ENCODE measurements at regions not wholly inside any gene's neighbourhood (a gene's known extent, or its start where the extent isn't known, plus 50 kb on each side); places are given as distances from the start of the nearest gene placed in this dataset.

DNA sequence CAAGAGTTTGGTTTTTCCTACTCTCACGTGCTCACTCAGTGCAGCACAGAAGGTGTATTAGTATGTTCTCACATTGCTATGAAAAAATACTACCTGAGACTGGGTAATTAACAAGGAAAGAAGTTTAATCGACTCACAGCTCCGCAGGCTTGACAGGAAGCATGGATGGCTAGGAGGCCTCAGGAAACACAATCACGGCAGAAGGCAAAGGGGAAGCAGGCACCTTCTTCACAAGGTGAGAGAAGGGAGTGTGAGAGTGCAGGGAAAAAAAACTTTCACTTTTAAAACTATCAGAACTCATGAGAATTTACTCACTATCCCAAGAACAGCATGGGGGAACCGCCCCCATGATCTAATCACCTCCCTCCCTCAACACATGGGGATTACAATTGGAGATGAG, 185.8 kb upstream of the TMPO start:
- WGBS, 3 donors: 56 to 61% (median 59%) methylated on average over 5 of the region's 5 CpGs
- H3K27ac ChIP-seq (ENCODE audit: low read depth, low read length): no peak overlapping the region

- H3K27ac ChIP-seq (ENCODE audit: low read depth, low read length): no peak overlapping the region
- WGBS, 3 donors: 84 to 91% (median 86%) methylated on average over 1 of the region's 1 CpG
Observed at GRCh38 chr12:98332642-98333041, 182.7 kb upstream of the TMPO start.

DNA sequence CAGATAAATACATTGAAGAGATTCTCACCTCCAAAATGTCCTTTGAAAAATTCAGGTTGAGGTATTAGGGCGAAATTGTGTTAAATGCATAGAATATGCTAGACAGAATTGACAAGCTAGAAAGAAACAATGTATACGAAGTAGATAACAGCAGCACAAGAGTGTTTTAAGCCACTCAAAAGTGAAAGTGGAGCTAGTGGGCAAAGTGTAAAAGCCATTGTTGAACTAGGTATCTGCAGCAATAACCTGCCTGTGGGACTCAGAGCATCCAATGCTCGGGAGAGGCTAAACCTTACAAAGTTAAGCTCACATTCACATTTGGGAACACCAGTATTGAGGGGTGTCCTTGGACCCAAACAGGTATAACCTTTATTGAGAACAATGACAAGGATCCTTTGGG, 180.6 kb upstream of the TMPO start:
- 75 to 82% (median 81%) methylated on average over 3 of the region's 3 CpGs for WGBS, 3 donors
- H3K27ac ChIP-seq (ENCODE audit: low read depth, low read length): no peak overlapping the region

- WGBS, 3 donors: 72 to 82% (median 82%) methylated on average over 6 of the region's 6 CpGs
- H3K27ac ChIP-seq (ENCODE audit: low read depth, low read length): no peak overlapping the region
Observed at GRCh38 chr12:98341026-98341425, 174.4 kb upstream of the TMPO start.

DNA sequence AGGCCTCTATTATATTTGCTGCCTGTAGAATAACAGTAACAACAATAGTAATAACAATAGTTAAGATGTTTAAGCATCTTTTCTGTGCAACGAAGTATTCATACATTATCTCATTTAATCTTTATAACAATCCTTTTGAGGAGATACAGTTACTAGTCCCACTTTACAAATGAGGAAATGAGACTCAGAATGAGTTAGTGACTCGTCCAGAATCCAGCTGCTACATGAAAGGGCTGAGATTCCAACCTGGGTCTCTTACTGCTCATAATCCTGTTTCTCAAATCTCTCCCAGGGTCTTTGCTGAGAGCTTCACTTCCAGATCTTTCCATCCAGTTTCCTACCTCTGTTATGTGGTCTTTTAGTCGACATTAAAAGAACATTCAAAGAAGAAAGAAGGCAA, 173.7 kb upstream of the TMPO start:
- no peak overlapping the region for H3K27ac ChIP-seq (ENCODE audit: low read depth, low read length)
- WGBS, 3 donors: 65 to 69% (median 67%) methylated on average over 3 of the region's 3 CpGs

GRCh38 chr12:98343002-98343567, 172.3 kb upstream of the TMPO start:
- WGBS, 3 donors: 78 to 84% (median 83%) methylated on average over 4 of the region's 4 CpGs
- no peak overlapping the region for H3K27ac ChIP-seq (ENCODE audit: low read depth, low read length)

GRCh38 chr12:98344046-98344930, 171.1 kb upstream of the TMPO start:
- 63 to 72% (median 71%) methylated on average over 8 of the region's 8 CpGs for WGBS, 3 donors
- H3K27ac ChIP-seq (ENCODE audit: low read depth, low read length): no peak overlapping the region

DNA sequence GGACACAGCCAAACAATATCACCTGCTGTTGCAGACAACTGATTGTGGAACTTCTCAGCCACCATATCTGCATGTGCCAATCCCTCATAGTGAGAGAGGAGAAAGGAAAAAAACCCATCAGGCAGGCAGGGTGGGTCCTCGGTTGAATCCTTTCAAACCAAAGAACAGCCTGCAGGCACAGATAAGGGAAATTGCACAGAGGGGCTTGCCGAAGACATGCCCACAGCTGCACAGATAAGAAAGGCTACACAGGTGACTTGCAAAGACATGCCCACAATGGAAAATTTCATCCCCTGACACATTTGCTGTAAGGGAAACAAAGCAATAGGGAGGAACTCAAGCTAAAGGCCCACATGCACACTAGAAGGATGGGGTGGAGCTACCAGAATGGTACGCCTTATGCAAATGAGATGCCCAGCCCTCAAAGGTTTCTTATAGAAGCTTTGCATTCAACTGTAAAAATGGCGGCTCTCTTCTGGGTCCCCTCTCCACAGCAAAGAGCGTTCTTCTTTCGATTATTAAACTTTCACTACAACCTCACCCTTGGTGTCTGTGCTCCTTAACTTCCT, 170.0 kb upstream of the TMPO start:
- no peak overlapping the region for H3K27ac ChIP-seq (ENCODE audit: low read depth, low read length)
- 84 to 95% (median 93%) methylated on average over 6 of the region's 6 CpGs for WGBS, 3 donors

DNA sequence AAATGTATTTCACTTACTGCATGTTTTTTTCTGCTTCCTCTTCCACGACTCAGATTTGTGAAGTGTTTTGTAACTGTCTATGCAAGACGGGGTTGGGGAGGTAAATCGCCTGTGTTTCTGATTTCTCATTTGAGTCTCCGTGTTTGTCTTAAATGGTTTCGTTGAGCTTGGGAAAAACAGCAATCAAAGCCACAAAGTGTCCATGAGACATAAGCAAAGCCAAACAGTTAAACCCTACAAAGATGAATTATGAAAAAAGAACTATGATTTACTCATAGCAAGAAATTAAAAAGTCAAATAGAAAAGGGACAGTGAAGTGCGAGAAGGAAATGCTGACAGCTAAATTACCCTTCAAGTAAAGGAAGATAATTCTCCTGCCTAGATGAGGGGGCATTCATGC, 164.3 kb upstream of the TMPO start:
- WGBS, 3 donors: 65 to 77% (median 72%) methylated on average over 6 of the region's 6 CpGs

DNA sequence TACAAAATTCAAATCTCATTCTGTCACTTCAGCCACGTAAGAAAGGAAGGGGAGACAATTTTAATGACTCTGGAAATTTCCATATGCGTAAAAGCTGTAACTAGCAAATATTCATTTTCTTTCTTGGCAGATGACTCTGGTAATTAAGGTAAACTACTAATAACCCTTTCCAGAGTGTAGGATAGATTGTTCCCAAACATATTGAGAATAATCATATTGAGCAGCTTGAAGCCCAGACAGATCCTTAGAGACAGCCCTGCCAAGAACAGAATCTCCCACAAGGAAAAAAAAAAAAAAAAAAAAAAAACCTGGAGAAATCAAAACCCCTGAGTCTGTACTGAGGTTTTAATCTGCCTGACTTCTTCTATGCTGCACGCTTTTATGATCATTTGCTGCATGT, 163.6 kb upstream of the TMPO start:
- 80 to 82% (median 81%) methylated on average over 3 of the region's 3 CpGs for WGBS, 3 donors
- no peak overlapping the region for H3K27ac ChIP-seq (ENCODE audit: low read depth, low read length)

More for the DNA sequence above, 164.3 kb upstream of the TMPO start:
- H3K27ac ChIP-seq (ENCODE audit: low read depth, low read length): no peak overlapping the region

- H3K27ac ChIP-seq (ENCODE audit: low read depth, low read length): no peak overlapping the region
- WGBS, 3 donors: 63 to 73% (median 63%) methylated on average over 4 of the region's 4 CpGs
Observed at GRCh38 chr12:98352218-98352811, 163.1 kb upstream of the TMPO start.

DNA sequence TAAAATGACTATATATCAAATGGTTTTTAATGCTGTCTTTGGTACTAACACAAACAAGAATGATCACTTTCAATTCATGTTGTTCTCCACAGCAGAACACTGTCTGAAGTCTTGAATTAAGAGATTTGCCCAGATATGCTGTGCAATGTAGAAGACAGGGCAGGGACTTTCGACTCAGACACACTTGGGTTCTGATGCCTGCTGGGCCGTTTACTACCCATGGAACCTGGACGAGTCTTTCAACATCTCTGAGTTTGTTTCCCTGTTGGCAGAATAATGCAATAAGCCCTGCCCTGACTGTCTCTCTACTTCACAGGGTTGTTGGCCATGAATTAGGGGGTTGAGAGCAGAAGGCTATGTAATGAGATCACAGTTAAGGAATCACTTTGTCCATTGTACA, 162.6 kb upstream of the TMPO start:
- 64 to 74% (median 74%) methylated on average over 3 of the region's 3 CpGs for WGBS, 3 donors
- H3K27ac ChIP-seq (ENCODE audit: low read depth, low read length): no peak overlapping the region

- no peak overlapping the region for H3K27ac ChIP-seq (ENCODE audit: low read depth, low read length)
- WGBS, 3 donors: 51 to 90% (median 82%) methylated on average over 2 of the region's 2 CpGs
Observed at GRCh38 chr12:98354520-98355035, 160.8 kb upstream of the TMPO start.

DNA sequence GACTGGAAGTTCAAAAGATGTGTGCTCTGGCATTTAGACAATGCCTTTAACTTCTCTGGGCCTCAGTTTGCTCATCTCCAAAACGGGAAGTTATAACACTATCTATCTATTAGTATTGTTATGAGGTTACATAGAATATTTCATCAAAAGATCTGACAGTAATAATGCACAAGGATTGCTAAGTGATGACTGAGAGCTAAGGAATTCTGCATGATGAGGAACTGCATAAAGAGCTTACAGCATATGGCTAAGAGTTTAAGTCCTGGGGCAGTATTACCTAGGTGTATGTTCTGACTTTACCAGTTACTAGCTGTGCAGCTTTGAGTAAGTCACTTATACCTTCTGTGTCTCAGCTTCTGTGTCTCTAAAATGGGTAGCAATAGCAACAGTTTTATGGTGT, 160.1 kb upstream of the TMPO start:
- 46 to 69% (median 61%) methylated on average over 1 of the region's 1 CpG for WGBS, 3 donors
- H3K27ac ChIP-seq (ENCODE audit: low read depth, low read length): no peak overlapping the region

DNA sequence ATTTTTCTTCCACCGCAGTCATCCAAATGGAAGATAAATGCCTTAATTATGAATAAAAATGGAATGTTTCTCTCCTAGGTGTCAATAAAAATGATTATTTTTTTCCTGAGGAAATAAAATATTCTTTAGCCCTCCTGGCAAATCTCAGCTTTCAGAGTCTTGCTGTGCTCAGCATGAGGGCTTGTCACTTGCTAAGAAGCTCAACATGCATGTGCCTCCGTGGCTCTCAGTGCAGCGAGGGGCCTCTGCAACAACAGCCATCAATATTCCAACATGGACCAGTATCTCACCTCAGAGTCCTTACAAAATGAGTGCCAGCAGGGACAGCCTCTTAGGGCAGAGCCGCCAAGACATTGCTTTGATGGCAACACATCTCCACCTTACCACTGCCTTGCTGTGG, 159.5 kb upstream of the TMPO start:
- 73 to 81% (median 79%) methylated on average over 4 of the region's 4 CpGs for WGBS, 3 donors
- H3K27ac ChIP-seq (ENCODE audit: low read depth, low read length): no peak overlapping the region

GRCh38 chr12:98358144-98358543, 157.2 kb upstream of the TMPO start:
- H3K27ac ChIP-seq (ENCODE audit: low read depth, low read length): no peak overlapping the region
- WGBS, 3 donors: 66 to 79% (median 70%) methylated on average over 2 of the region's 2 CpGs

- WGBS, 3 donors: 84 to 90% (median 88%) methylated on average over 6 of the region's 6 CpGs
- H3K27ac ChIP-seq (ENCODE audit: low read depth, low read length): no peak overlapping the region
Observed at GRCh38 chr12:98359856-98360255, 155.5 kb upstream of the TMPO start.

DNA sequence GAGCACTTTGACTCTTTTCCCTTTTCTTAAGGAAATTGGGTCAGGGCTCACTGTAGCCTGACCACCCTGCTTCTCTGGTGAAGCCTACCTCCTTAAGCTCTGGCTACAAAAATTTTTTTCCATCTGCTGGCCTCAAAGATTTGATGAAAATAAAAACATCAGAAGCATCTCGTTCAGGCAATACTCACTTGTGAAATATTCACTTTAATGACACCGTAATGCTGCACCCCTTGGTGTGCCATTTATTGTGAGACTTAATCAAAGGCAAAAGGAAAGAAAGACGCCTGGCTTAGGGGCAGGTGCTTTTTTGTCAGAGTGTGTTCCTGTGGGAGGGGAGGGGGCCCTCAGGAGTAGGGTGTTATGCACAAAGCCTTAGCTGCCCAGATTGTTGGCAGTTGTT, 155.0 kb upstream of the TMPO start:
- H3K27ac ChIP-seq (ENCODE audit: low read depth, low read length): no peak overlapping the region
- WGBS, 3 donors: 65 to 84% (median 77%) methylated on average over 3 of the region's 3 CpGs

DNA sequence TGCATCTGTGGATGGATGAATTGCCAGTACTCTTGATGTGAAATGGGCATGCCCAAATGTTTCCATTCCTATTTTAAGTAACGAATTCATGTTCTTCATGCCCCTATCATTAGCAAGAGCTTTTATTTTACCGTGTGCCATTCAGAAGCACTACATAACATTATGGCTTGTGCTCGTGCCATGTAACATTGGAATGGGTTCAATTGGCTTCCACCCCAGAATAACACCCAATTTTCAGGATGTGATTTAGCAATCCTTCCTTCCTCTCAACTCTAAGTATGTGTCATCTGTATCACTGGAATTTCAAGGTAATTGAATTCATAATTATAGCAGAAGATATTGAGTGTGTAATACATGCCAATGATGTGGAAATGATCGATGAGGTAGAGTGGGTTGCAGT, 145.8 kb upstream of the TMPO start:
- H3K27ac ChIP-seq (ENCODE audit: low read depth, low read length): no peak overlapping the region
- 72 to 84% (median 72%) methylated on average over 4 of the region's 4 CpGs for WGBS, 3 donors
